ENCODE measurements at regions not wholly inside any gene's neighbourhood (a gene's known extent, or its start where the extent isn't known, plus 50 kb on each side); places are given as distances from the start of the nearest gene placed in this dataset.

DNA sequence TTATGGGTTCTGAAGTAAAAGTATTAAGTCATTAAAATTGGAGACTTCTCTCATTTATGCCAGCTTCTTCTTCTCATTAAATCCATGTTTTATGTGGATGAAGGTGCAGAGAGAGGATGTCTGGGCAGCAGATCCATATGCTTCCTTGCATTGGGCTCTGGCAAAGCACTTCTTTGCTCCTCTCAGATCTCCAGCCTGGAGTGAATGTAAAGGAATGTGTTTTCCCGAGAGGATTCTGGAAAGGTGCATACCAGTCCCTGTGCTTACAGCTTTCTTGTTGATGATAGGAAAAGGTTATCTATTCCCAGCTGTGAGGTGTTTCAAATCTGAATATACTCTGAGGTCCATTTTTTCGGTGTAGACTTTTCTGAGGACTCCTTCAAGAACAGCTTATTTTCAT lies 79.9 kb upstream of the PEX5L start (continued):
- TF ChIP-seq E2F6 (IDR thresholded peaks at IDR 0.05; ENCODE audit: borderline replicate concordance, low read depth): no peak
- no peak for TF ChIP-seq SMC3 (IDR thresholded peaks at IDR 0.05)
- no peak for TF ChIP-seq USF2 (IDR thresholded peaks at IDR 0.05)
- no peak for TF ChIP-seq HOXB5 (CRISPR knock-in tag; IDR thresholded peaks at IDR 0.05)
- no peak for TF ChIP-seq RARB (CRISPR knock-in tag; IDR thresholded peaks at IDR 0.05)
- no peak for TF ChIP-seq RFX5 (IDR thresholded peaks at IDR 0.05)

DNA sequence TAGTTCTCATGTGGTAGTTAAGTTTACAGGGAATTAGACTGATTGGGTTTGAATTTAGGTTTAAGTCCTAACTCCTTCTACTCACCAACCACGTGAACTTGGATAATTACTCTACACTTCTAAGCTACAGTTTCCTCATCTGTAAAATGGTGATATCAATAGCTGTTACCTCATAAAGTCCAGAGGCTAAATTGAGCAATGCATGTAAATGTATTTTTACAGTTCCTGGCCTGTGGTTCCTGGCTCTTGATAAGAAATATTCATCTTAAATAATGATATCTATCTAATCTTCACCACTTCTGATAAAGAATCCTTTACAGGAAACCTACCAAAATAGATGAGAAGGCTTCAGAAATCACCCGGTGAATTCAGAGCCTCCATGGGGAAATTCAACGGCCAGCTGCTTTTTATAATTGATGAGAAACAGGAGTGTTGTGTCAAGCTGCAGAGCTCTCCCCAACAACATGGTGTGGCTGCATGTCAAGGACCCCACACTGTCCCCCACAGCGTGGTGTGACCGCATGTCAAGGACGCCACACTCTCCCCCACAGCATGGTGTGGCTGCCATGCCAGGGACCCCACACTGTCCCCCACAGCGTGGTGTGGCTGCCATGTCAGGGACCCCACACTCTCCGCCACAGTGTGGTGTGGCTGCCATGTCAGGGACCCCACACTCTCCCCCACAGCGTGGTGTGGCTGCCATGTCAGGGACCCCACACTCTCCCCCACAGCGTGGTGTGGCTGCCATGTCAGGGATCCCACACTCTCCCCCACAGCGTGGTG lies 80.8 kb upstream of the PEX5L start:
- Histone ChIP-seq H3K4me3 (no peak overlapping the region), H3K27ac (no peak overlapping the region), H3K4me2 (no peak overlapping the region), H3K4me1 (no peaks in the 10 kb centered on the region), H3K9me3 (no peaks in the 10 kb centered on the region)
- FAIRE-seq (no peak), DNase-seq (ENCODE audit: low read depth in 1 of 2, low spot score in 1 of 2) (no peak), ATAC-seq (no peak)
- no peak for TF ChIP-seq TP53 (CRISPR knock-in tag; IDR thresholded peaks at IDR 0.05)
- TF ChIP-seq SREBF2 (IDR thresholded peaks at IDR 0.05): no peak
- TF ChIP-seq CHD2 (IDR thresholded peaks at IDR 0.05; ENCODE audit: low read length, partially characterized antibody): no peak
- TF ChIP-seq RCOR1 (IDR thresholded peaks at IDR 0.05; ENCODE audit: low read depth, low read length): no peak
- no peak for TF ChIP-seq PBX3 (IDR thresholded peaks at IDR 0.05)
- TF ChIP-seq ZFP36 (IDR thresholded peaks at IDR 0.05; ENCODE audit: borderline replicate concordance, partially characterized antibody): no peak
- ChIA-PET POLR2A (no interaction called here), CTCF (no interaction called here)
- 24% methylated on average over 4 of the region's 11 CpGs for WGBS (ENCODE audit: missing lambda C conversion rate)

- Histone ChIP-seq H3K4me1 (no peaks in the 10 kb centered on the region), H3K4me2 (no peak overlapping the region), H3K27ac (no peak overlapping the region), H3K4me3 (no peak overlapping the region), H3K9me3 (no peaks in the 10 kb centered on the region)
- ChIA-PET CTCF (no interaction called here), POLR2A (no interaction called here)
- ATAC-seq (no peak), FAIRE-seq (no peak), DNase-seq (ENCODE audit: low read depth in 1 of 2, low spot score in 1 of 2) (no peak)
- 0% methylated on average over 1 of the region's 1 CpG for WGBS (ENCODE audit: missing lambda C conversion rate)
- TF ChIP-seq ZFP36 (IDR thresholded peaks at IDR 0.05; ENCODE audit: borderline replicate concordance, partially characterized antibody): no peak
- no peak for TF ChIP-seq RFX5 (IDR thresholded peaks at IDR 0.05)
- TF ChIP-seq, protein P1, sequence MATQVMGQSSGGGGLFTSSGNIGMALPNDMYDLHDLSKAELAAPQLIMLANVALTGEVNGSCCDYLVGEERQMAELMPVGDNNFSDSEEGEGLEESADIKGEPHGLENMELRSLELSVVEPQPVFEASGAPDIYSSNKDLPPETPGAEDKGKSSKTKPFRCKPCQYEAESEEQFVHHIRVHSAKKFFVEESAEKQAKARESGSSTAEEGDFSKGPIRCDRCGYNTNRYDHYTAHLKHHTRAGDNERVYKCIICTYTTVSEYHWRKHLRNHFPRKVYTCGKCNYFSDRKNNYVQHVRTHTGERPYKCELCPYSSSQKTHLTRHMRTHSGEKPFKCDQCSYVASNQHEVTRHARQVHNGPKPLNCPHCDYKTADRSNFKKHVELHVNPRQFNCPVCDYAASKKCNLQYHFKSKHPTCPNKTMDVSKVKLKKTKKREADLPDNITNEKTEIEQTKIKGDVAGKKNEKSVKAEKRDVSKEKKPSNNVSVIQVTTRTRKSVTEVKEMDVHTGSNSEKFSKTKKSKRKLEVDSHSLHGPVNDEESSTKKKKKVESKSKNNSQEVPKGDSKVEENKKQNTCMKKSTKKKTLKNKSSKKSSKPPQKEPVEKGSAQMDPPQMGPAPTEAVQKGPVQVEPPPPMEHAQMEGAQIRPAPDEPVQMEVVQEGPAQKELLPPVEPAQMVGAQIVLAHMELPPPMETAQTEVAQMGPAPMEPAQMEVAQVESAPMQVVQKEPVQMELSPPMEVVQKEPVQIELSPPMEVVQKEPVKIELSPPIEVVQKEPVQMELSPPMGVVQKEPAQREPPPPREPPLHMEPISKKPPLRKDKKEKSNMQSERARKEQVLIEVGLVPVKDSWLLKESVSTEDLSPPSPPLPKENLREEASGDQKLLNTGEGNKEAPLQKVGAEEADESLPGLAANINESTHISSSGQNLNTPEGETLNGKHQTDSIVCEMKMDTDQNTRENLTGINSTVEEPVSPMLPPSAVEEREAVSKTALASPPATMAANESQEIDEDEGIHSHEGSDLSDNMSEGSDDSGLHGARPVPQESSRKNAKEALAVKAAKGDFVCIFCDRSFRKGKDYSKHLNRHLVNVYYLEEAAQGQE (IDR thresholded peaks at IDR 0.05): no peak
- no peak for TF ChIP-seq E2F6 (IDR thresholded peaks at IDR 0.05; ENCODE audit: borderline replicate concordance, low read depth)
- no peak for TF ChIP-seq SMC3 (IDR thresholded peaks at IDR 0.05)
- no peak for TF ChIP-seq HES2 (IDR thresholded peaks at IDR 0.05)
- TF ChIP-seq POLR2AphosphoS2 (conservative IDR thresholded peaks at IDR 0.05; ENCODE audit: low read length): no peak
- TF ChIP-seq NPAS2 (CRISPR knock-in tag; IDR thresholded peaks at IDR 0.05; ENCODE audit: borderline replicate concordance): no peak
- TF ChIP-seq, protein P2, sequence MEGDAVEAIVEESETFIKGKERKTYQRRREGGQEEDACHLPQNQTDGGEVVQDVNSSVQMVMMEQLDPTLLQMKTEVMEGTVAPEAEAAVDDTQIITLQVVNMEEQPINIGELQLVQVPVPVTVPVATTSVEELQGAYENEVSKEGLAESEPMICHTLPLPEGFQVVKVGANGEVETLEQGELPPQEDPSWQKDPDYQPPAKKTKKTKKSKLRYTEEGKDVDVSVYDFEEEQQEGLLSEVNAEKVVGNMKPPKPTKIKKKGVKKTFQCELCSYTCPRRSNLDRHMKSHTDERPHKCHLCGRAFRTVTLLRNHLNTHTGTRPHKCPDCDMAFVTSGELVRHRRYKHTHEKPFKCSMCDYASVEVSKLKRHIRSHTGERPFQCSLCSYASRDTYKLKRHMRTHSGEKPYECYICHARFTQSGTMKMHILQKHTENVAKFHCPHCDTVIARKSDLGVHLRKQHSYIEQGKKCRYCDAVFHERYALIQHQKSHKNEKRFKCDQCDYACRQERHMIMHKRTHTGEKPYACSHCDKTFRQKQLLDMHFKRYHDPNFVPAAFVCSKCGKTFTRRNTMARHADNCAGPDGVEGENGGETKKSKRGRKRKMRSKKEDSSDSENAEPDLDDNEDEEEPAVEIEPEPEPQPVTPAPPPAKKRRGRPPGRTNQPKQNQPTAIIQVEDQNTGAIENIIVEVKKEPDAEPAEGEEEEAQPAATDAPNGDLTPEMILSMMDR (IDR thresholded peaks at IDR 0.05): no peak
- no peak for TF ChIP-seq FOSB (CRISPR knock-in tag; IDR thresholded peaks at IDR 0.05)
- TF ChIP-seq HEYL (CRISPR knock-in tag; IDR thresholded peaks at IDR 0.05): no peak
- no peak for TF ChIP-seq HOXB5 (CRISPR knock-in tag; IDR thresholded peaks at IDR 0.05)
- no peak for TF ChIP-seq PBX3 (IDR thresholded peaks at IDR 0.05)
- no peak for TF ChIP-seq PHF8 (IDR thresholded peaks at IDR 0.05; ENCODE audit: borderline replicate concordance, low read depth)
- no peak for TF ChIP-seq KDM5A (IDR thresholded peaks at IDR 0.05)
- no peak for TF ChIP-seq ATOH8 (CRISPR knock-in tag; IDR thresholded peaks at IDR 0.05; ENCODE audit: low read depth)
Observed at GRCh38 chr3:180119567-180119966, 82.8 kb upstream of the PEX5L start.
